ENCODE measurements at regions not wholly inside any gene's neighbourhood (a gene's known extent, or its start where the extent isn't known, plus 50 kb on each side); places are given as distances from the start of the nearest gene placed in this dataset.

- no peak for TF ChIP-seq EGR1 (IDR thresholded peaks at IDR 0.05; ENCODE audit: borderline replicate concordance, low read depth, low read length)
- TF ChIP-seq POLR2A (IDR thresholded peaks at IDR 0.05; ENCODE audit: control extremely low read depth in 1 of 2, low read depth in 2 of 2, low read length in 2 of 2), result no peak
- TF ChIP-seq GTF2F1 (IDR thresholded peaks at IDR 0.05; ENCODE audit: borderline replicate concordance, low read depth, low read length), result no peak
- no peak for TF ChIP-seq POU5F1 (IDR thresholded peaks at IDR 0.05; ENCODE audit: low read depth, low read length)
- no peak for TF ChIP-seq SP2 (IDR thresholded peaks at IDR 0.05; ENCODE audit: low read length)
- TF ChIP-seq KDM4A (IDR thresholded peaks at IDR 0.05; ENCODE audit: low read depth, low read length, severe bottlenecking), result no peak
- no peak for TF ChIP-seq RNF2 (IDR thresholded peaks at IDR 0.05; ENCODE audit: borderline replicate concordance, low read depth, low read length, missing control alignments, poor library complexity, severe bottlenecking)
- TF ChIP-seq EZH2 (IDR thresholded peaks at IDR 0.05; ENCODE audit: low read depth, low read length, severe bottlenecking), result no peak
These were observed 235.1 kb downstream of the ABCC12 start (continued) for GRCh38 chr16:47920709-47921108.
